Uterus (tissue), 2 donors: ENCODE measurements at regions not wholly inside any gene's neighbourhood (a gene's known extent, or its start where the extent isn't known, plus 50 kb on each side); places are given as distances from the start of the nearest gene placed in this dataset.

ENCODE experiments used
- POLR2A ChIP-seq, 2 donors: fragments of 450-650 bp; IDR thresholded peaks; one replicate each; pipeline ENCODE4 v1.6.1; 2016; ENCODE audit warnings: antibody characterized with exemption in 2 of 2, mild to moderate bottlenecking in 1 of 2, moderate library complexity in 1 of 2
- TF ChIP-seq, protein P1 (sequence below), 4 experiments: fragments of 200-600 bp in 2 of 4; fragments of 450-650 bp in 2 of 4; sonication (generic) in 2 of 4; IDR thresholded peaks; one replicate each; pipeline ENCODE4 v1.5.1; 2016 to 2019; ENCODE audit warnings: antibody characterized with exemption in 4 of 4, mild to moderate bottlenecking in 2 of 4, moderate library complexity in 1 of 4

- TF ChIP-seq, protein P1, sequence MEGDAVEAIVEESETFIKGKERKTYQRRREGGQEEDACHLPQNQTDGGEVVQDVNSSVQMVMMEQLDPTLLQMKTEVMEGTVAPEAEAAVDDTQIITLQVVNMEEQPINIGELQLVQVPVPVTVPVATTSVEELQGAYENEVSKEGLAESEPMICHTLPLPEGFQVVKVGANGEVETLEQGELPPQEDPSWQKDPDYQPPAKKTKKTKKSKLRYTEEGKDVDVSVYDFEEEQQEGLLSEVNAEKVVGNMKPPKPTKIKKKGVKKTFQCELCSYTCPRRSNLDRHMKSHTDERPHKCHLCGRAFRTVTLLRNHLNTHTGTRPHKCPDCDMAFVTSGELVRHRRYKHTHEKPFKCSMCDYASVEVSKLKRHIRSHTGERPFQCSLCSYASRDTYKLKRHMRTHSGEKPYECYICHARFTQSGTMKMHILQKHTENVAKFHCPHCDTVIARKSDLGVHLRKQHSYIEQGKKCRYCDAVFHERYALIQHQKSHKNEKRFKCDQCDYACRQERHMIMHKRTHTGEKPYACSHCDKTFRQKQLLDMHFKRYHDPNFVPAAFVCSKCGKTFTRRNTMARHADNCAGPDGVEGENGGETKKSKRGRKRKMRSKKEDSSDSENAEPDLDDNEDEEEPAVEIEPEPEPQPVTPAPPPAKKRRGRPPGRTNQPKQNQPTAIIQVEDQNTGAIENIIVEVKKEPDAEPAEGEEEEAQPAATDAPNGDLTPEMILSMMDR (IDR thresholded peaks at IDR 0.05): no peak
- no peak for TF ChIP-seq POLR2A (IDR thresholded peaks at IDR 0.05)
Measured at GRCh38 chr9:124130277-124131075, 118.9 kb downstream of the LHX2 start.
